GM19035 (cell line): ENCODE measurements at regions not wholly inside any gene's neighbourhood (a gene's known extent, or its start where the extent isn't known, plus 50 kb on each side); places are given as distances from the start of the nearest gene placed in this dataset.

Experiments
- ATAC-seq: cut with Tn5 transposase; IDR thresholded peaks from one replicate; pipeline ENCODE4 v1.9.1; 2021; ENCODE audit not compliant: unreplicated experiment

DNA sequence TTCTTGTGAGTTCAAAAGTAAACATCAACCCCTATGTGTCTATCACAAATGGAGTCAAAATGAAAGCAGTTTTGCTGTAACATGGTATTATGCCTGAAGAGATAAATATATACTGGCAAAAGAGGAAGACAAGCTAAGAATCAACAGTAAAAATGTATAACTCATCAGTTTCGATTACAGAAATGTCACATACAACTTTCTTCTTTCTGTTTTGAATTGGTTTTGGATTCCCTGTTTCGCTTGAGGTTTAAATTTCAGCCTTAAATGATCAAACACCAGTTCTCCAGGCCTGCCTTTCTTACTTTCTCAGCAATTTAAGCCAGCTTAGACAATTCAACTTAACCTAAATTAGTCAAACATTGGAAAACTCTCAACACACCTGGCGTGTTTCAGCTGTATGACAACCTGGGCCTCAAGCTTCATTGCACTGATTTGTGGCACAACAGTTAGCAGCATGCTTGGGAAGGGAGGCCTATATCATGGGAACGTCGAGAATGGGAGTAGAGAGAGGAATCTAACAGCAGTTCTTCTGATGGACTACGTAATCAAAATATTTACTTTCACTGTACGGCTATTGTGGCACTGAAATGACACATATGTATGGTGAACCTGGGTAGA, 51.9 kb upstream of the MARCKS start:
- peak; percentile 93 for ATAC-seq

- ATAC-seq, result no peak
These were observed 51.2 kb upstream of the MARCKS start for GRCh38 chr6:113805811-113806495.
